ENCODE measurements at regions not wholly inside any gene's neighbourhood (a gene's known extent, or its start where the extent isn't known, plus 50 kb on each side); places are given as distances from the start of the nearest gene placed in this dataset.

- TF ChIP-seq SRF (IDR thresholded peaks at IDR 0.05; ENCODE audit: low read depth) (no peak), CTCF (IDR thresholded peaks at IDR 0.05 in 2 of 3, conservative IDR thresholded peaks at IDR 0.05 in 1 of 3; ENCODE audit: borderline replicate concordance in 1 of 3, insufficient read depth in 1 of 3, low read depth in 2 of 3, low read length in 2 of 3) (no peak), POLR2A (IDR thresholded peaks at IDR 0.05; ENCODE audit: borderline replicate concordance, extremely low read depth, insufficient read depth, insufficient read length) (no peak)
Observed at GRCh38 chr2:180848393-180848792, 132.0 kb upstream of the UBE2E3 start.
